Fibroblast of mammary gland (primary cell): ENCODE measurements at regions not wholly inside any gene's neighbourhood (a gene's known extent, or its start where the extent isn't known, plus 50 kb on each side); places are given as distances from the start of the nearest gene placed in this dataset.

Experiments used
- DNase-seq: peaks from one replicate; pipeline ENCODE4 v3.0.0-alpha.2; 2010; ENCODE audit warnings: low read depth
- H3K4me3 ChIP-seq: 2 replicates; pipeline ENCODE4 v1.5.1; 2011; ENCODE audit warnings: low read depth, mild to moderate bottlenecking, low read length, moderate library complexity; ENCODE audit not compliant: control insufficient read depth
- CTCF ChIP-seq: conservative IDR thresholded peaks from 2 replicates; pipeline ENCODE4 v1.5.1; 2011; ENCODE audit warnings: low read depth, low read length, inconsistent platforms; ENCODE audit not compliant: control insufficient read depth, insufficient read depth

GRCh38 chr3:28835249-28835648, 445.6 kb upstream of the RBMS3 start:
- no peak overlapping the region for H3K4me3 ChIP-seq
- no peak for TF ChIP-seq CTCF
- DNase-seq: no peak

DNA sequence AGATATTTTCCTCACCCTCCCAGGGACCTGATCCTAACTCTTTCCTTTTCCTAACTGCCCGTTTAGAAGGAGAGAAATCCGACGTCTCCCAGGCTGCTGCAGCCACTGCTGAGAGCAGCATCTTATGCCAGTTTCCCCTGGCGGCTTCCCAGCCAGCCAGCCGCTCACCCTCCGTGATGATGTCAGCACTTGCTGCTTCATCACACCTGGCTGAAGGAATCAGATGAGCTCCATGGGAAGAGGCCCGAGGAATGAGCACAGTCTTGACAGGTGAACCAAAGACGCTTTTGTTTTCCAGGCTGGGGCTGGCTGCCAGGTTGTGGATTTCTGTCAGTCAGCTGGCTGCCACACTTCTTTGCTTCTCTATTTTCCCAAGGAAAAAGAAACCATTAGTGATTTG, 445.1 kb upstream of the RBMS3 start:
- no peak for DNase-seq
- H3K4me3 ChIP-seq: no peak overlapping the region
- TF ChIP-seq CTCF: no peak

- TF ChIP-seq CTCF: no peak
- no peak overlapping the region for H3K4me3 ChIP-seq
- DNase-seq: peak; percentile 7
These were observed 444.7 kb upstream of the RBMS3 start for GRCh38 chr3:28836199-28836598.

DNA sequence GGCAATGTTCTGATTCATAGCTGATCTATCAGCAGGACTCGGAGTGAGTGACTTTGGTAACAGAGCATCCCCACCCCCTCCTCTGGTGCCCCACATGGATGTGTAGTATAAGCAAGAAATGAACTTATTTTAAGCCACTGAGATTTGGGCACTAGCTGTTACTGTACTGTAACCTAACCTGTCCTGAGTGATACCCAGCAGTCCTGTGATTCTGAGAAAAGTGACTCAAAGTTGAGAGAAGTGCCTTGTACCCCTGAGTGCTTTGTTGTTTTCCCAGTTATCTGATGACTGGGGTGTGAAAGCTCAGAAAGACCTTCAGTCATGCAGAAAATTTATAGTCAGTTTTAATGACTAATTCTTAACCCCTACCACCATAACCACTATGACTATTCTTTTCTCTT, 439.9 kb upstream of the RBMS3 start:
- DNase-seq: no peak
- H3K4me3 ChIP-seq: no peak overlapping the region
- TF ChIP-seq CTCF: no peak

- DNase-seq: no peak
- no peak overlapping the region for H3K4me3 ChIP-seq
- TF ChIP-seq CTCF: no peak
These were observed 439.4 kb upstream of the RBMS3 start for GRCh38 chr3:28841441-28841840.

DNA sequence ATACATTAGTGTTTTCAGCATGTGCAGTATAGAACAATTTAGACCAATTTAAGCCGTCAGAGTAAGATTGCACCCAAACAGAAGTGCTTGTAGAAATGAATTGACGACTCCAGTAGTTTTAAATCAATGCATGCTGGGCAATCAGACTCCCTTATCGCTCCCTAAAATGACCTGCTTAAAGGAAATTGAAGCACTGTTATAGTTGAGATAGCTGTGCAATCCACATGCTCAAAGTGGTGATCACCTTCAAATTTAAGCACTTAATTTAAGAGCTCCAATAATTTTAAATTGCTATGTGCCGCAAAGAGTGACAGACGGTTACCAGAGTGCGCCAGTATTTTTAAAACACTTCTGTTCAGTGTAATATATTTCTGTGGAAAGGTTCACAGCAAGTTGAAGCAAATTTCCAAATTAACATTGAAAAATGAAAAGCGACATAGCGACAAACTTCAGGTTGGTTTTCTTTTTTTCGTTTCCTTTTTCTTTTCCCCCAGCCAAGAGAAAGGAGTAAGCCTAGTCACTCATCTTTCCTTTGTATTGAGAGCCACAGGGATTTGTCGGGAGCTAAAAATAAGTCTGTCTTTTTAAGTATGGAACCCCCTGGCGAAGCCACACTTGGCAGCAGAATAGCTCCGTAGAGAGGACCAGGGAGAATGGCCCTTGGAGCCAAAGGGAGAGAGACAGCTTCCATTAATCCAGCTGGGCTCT, 436.4 kb upstream of the RBMS3 start:
- TF ChIP-seq CTCF: no peak
- H3K4me3 ChIP-seq: no peak overlapping the region
- no peak for DNase-seq

GRCh38 chr3:28845006-28845324, 435.9 kb upstream of the RBMS3 start:
- TF ChIP-seq CTCF: no peak
- no peak for DNase-seq
- H3K4me3 ChIP-seq: no peak overlapping the region
